ENCODE measurements at regions not wholly inside any gene's neighbourhood (a gene's known extent, or its start where the extent isn't known, plus 50 kb on each side); places are given as distances from the start of the nearest gene placed in this dataset.

DNA sequence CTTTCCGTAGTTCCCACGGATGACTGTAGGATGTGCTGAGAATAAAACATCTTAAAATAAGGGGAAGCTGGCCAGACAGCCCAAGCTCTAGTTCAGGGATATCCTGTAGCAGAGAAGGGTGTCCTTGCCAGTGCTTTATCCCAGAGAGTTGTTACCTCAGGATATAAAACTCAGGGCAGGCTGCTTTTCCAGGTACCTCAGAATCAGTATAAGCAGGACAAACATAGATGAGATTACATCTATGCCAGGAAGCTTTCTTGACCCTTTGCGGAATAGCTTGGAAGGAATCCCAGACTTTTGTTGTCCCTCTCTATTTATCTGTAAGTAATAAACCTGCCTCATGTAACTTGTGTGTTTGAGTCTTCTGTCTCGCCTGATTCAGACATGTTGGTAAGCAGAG, 565.7 kb downstream of the PRDM9 start:
- TF ChIP-seq, protein P1, sequence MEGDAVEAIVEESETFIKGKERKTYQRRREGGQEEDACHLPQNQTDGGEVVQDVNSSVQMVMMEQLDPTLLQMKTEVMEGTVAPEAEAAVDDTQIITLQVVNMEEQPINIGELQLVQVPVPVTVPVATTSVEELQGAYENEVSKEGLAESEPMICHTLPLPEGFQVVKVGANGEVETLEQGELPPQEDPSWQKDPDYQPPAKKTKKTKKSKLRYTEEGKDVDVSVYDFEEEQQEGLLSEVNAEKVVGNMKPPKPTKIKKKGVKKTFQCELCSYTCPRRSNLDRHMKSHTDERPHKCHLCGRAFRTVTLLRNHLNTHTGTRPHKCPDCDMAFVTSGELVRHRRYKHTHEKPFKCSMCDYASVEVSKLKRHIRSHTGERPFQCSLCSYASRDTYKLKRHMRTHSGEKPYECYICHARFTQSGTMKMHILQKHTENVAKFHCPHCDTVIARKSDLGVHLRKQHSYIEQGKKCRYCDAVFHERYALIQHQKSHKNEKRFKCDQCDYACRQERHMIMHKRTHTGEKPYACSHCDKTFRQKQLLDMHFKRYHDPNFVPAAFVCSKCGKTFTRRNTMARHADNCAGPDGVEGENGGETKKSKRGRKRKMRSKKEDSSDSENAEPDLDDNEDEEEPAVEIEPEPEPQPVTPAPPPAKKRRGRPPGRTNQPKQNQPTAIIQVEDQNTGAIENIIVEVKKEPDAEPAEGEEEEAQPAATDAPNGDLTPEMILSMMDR (IDR thresholded peaks at IDR 0.05): no peak
- Histone ChIP-seq H3K27me3 (no peaks in the 10 kb centered on the region), H3K9ac (ENCODE audit: low read depth in 2 of 2, low read length in 2 of 2) (no peak overlapping the region), H3K4me1 (no peaks in the 10 kb centered on the region), H3K27ac (no peak overlapping the region), H3K4me3 (no peak overlapping the region), H3K36me3 (no peaks in the 10 kb centered on the region), H3K9me3 (no peaks in the 10 kb centered on the region)
- no peak for DNase-seq
- intact Hi-C loops (cut with DNase I): no loop called here

DNA sequence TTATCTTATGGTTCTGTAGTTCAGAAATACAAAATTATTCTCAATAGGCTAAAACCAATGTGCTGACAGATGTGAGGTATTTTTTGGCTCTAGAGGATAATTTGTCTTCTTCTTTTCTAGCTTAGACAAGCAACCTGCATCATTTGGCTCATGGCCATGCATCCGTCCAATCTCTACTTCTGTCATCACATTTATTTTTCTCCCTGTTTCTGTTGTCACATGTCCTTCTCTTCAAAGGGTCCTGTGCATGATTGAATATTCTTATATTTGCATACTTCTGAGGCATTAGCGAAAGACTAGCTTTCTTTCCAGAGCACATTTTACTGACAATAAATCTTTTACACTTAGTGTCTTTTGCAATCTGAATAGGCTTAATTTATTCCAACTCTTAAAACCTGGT, 564.7 kb downstream of the CDH10 start:
- no peaks in the 10 kb centered on the region for H3K36me3 ChIP-seq
- H3K9ac ChIP-seq (ENCODE audit: low read depth in 2 of 2, low read length in 2 of 2): no peak overlapping the region
- H3K4me3 ChIP-seq: no peak overlapping the region
- no peaks in the 10 kb centered on the region for H3K9me3 ChIP-seq
- no peaks in the 10 kb centered on the region for H3K27me3 ChIP-seq
- H3K4me1 ChIP-seq: no peaks in the 10 kb centered on the region
- DNase-seq: no peak
- intact Hi-C loops (cut with DNase I): no loop called here
- TF ChIP-seq, protein P1 (IDR thresholded peaks at IDR 0.05): no peak
- H3K27ac ChIP-seq: no peak overlapping the region

DNA sequence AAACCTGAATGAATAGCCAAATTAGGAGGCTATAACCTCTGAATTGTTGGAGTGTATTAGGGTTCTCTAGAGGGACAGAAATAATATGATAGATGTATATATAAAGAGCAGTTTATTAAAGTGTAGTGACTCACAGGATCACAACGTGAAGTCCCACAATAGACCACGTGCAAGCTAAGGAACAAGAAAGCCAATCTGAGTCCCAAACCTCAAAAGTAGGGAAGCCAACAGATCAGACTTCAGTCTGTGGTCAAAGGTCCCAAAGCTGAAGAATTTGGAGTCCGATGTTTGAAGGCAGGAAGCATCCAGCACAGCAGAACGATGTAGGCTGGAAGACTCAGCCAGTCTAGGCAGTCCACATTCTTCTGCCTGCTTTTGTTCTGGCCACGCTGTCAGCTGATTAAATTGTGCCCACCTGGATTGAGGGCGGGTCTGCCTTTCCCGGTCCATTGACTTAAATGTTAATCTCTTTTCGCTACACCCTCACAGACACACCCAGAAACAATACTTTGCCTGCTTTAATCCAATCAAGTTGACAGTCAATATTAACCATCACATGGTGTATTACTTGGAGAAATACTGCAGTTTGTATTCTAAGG, 550.6 kb downstream of the CDH10 start:
- intact Hi-C loops (cut with DNase I): no loop called here
- no peaks in the 10 kb centered on the region for H3K36me3 ChIP-seq
- no peak overlapping the region for H3K9ac ChIP-seq (ENCODE audit: low read depth in 2 of 2, low read length in 2 of 2)
- H3K4me3 ChIP-seq: no peak overlapping the region
- H3K9me3 ChIP-seq: no peaks in the 10 kb centered on the region
- H3K27ac ChIP-seq: no peak overlapping the region
- H3K27me3 ChIP-seq: no peaks in the 10 kb centered on the region
- DNase-seq: no peak
- H3K4me1 ChIP-seq: no peaks in the 10 kb centered on the region
- TF ChIP-seq, protein P1 (IDR thresholded peaks at IDR 0.05): no peak

DNA sequence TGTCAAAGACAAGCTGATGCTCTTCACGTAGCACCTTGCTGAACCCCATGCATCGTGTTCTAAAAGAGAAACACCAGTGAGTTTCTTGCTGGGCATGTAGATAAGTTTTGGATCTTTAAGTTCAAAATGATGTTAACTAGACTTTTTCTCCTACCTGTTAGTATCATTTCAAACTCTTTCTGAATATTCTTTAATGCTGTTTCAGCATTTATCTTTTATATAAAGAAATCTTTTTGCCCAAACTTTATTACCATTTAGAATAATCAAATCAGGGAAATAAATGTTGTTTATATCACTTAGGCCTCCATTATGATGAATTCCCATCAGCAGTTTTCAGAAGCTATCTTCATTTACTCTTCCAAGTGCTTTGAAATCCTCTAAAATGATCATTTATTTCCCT, 542.8 kb downstream of the CDH10 start:
- H3K36me3 ChIP-seq: no peaks in the 10 kb centered on the region
- H3K9ac ChIP-seq (ENCODE audit: low read depth in 2 of 2, low read length in 2 of 2): no peak overlapping the region
- H3K4me1 ChIP-seq: no peaks in the 10 kb centered on the region
- no peak for DNase-seq
- TF ChIP-seq, protein P1 (IDR thresholded peaks at IDR 0.05): no peak
- no peaks in the 10 kb centered on the region for H3K9me3 ChIP-seq
- no peaks in the 10 kb centered on the region for H3K27me3 ChIP-seq
- intact Hi-C loops (cut with DNase I): no loop called here
- no peak overlapping the region for H3K4me3 ChIP-seq
- no peak overlapping the region for H3K27ac ChIP-seq

DNA sequence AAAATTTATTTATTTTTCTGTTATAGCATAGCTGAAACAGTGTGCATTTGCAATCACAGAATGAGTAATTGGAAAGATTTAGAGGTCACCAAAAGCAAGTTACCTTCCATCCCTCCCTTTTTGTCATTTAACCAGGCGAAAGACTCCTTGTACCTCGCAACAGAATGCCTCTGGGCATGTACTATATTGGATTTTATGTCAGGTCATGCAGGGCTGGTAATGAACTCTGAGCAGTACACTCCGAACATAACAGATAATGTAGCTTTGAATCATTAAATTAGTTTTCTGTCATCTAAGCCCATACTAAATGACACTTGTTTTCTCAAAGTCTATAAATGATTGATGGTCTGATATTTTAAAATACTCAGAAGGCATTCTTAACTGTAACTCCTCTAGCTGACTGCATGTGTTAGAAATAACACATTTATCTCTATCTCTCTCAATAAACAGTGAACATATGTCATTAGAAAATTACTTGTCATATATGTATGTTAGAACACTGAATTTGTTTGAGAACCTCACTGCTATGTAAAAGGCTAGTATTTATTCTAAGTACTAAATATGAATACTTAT, 541.2 kb downstream of the CDH10 start:
- H3K4me1 ChIP-seq: no peaks in the 10 kb centered on the region
- H3K4me3 ChIP-seq: no peak overlapping the region
- H3K27ac ChIP-seq: no peak overlapping the region
- no peak overlapping the region for H3K9ac ChIP-seq (ENCODE audit: low read depth in 2 of 2, low read length in 2 of 2)
- H3K9me3 ChIP-seq: no peaks in the 10 kb centered on the region
- H3K27me3 ChIP-seq: no peaks in the 10 kb centered on the region
- TF ChIP-seq, protein P1 (IDR thresholded peaks at IDR 0.05): no peak
- DNase-seq: no peak
- H3K36me3 ChIP-seq: no peaks in the 10 kb centered on the region
- intact Hi-C loops (cut with DNase I): no loop called here
